HG03103 (cell line): ENCODE measurements at regions not wholly inside any gene's neighbourhood (a gene's known extent, or its start where the extent isn't known, plus 50 kb on each side); places are given as distances from the start of the nearest gene placed in this dataset.
"Not testable (repeated sequence)": the region's sequence is repeated elsewhere in the genome, so short reads cannot be mapped to it uniquely, and the experiment has no call there.

Source experiments
- ATAC-seq: cut with Tn5 transposase; IDR thresholded peaks from one replicate; pipeline ENCODE4 v1.9.1; 2021; ENCODE audit warnings: low read depth; ENCODE audit not compliant: unreplicated experiment

- no peak for ATAC-seq
These were observed 122.6 kb downstream of the INHBA start for GRCh38 chr7:41579961-41580935.

- no peak for ATAC-seq
These were observed 124.2 kb downstream of the INHBA start for GRCh38 chr7:41578700-41579099.

GRCh38 chr7:41576166-41576565, 126.7 kb downstream of the INHBA start:
- no peak for ATAC-seq

- ATAC-seq = no peak
These were observed 128.5 kb downstream of the INHBA start for GRCh38 chr7:41574377-41574776.

- ATAC-seq = no peak
These were observed 129.0 kb downstream of the INHBA start for GRCh38 chr7:41573862-41574261.

- no peak for ATAC-seq
These were observed 129.4 kb downstream of the INHBA start for GRCh38 chr7:41573443-41573842.

GRCh38 chr7:41573015-41573414, 129.9 kb downstream of the INHBA start:
- no peak for ATAC-seq

- ATAC-seq = no peak
These were observed 131.3 kb downstream of the INHBA start for GRCh38 chr7:41571573-41571972.

GRCh38 chr7:41570766-41571165, 132.1 kb downstream of the INHBA start:
- no peak for ATAC-seq

GRCh38 chr7:41568135-41568534, 134.8 kb downstream of the INHBA start:
- no peak for ATAC-seq

- ATAC-seq = no peak
These were observed 135.2 kb downstream of the INHBA start for GRCh38 chr7:41567731-41568114.

- no peak for ATAC-seq
These were observed 135.7 kb downstream of the INHBA start for GRCh38 chr7:41567031-41567730.

- no peak for ATAC-seq
These were observed 136.3 kb downstream of the INHBA start for GRCh38 chr7:41566581-41566980.

GRCh38 chr7:41565655-41566054, 137.2 kb downstream of the INHBA start:
- ATAC-seq = no peak

- ATAC-seq = no peak
These were observed 143.5 kb downstream of the INHBA start for GRCh38 chr7:41559426-41559825.

GRCh38 chr7:41554481-41554880, 148.4 kb downstream of the INHBA start:
- no peak for ATAC-seq

GRCh38 chr7:41550046-41550445, 152.8 kb downstream of the INHBA start:
- ATAC-seq = not testable (repeated sequence)

GRCh38 chr7:41544241-41544640, 158.6 kb downstream of the INHBA start:
- no peak for ATAC-seq

GRCh38 chr7:41540601-41541000, 162.3 kb downstream of the INHBA start:
- no peak for ATAC-seq

GRCh38 chr7:41538810-41539724, 163.8 kb downstream of the INHBA start:
- ATAC-seq = no peak
